DND-41 (cell line): ENCODE measurements at regions not wholly inside any gene's neighbourhood (a gene's known extent, or its start where the extent isn't known, plus 50 kb on each side); places are given as distances from the start of the nearest gene placed in this dataset.

Source experiments
- ATAC-seq: fragments of 200-7000 bp; cut with Tn5 transposase; 3 replicates; pipeline ENCODE4 v1.9.1; 2021; ENCODE audit warnings: low read depth; ENCODE audit not compliant: insufficient read depth
- DNase-seq: peaks from one replicate; pipeline ENCODE4 v3.0.0-alpha.2; 2020
- H2AFZ ChIP-seq: 2 replicates; pipeline ENCODE4 v1.6.0; 2012; ENCODE audit warnings: low read depth, low read length
- H3K27ac ChIP-seq: 2 replicates; pipeline ENCODE4 v1.5.1; 2012; ENCODE audit warnings: low read length, inconsistent platforms
- H3K27me3 ChIP-seq: fragments of 200-600 bp; sonication (generic); 2 replicates; pipeline ENCODE4 v1.6.0; 2012; ENCODE audit warnings: low read length, mild to moderate bottlenecking, inconsistent platforms; ENCODE audit not compliant: insufficient read depth, poor library complexity
- H3K36me3 ChIP-seq: 2 replicates; pipeline ENCODE4 v1.5.1; 2012; ENCODE audit warnings: low read length, inconsistent platforms; ENCODE audit not compliant: insufficient read depth
- H3K4me1 ChIP-seq: 2 replicates; pipeline ENCODE4 v1.5.1; 2012; ENCODE audit warnings: mild to moderate bottlenecking, low read length; ENCODE audit not compliant: insufficient read depth
- H3K4me2 ChIP-seq: 2 replicates; pipeline ENCODE4 v1.6.0; 2012; ENCODE audit warnings: mild to moderate bottlenecking, moderate library complexity, low read length, inconsistent platforms; ENCODE audit not compliant: insufficient read depth
- H3K4me3 ChIP-seq, 2 experiments: fragments of 200-600 bp in 1 of 2; shearing (Covaris generic) in 1 of 2; 2 replicates each; pipeline ENCODE4 v1.5.1; 2012 to 2016; ENCODE audit warnings: inconsistent platforms in 2 of 2, low read length in 2 of 2, mild to moderate bottlenecking in 2 of 2, low read depth in 1 of 2, moderate library complexity in 1 of 2
- H3K79me2 ChIP-seq: 2 replicates; pipeline ENCODE4 v1.6.0; 2012; ENCODE audit warnings: low read length, inconsistent platforms; ENCODE audit not compliant: insufficient read depth
- H3K9ac ChIP-seq: 2 replicates; pipeline ENCODE4 v1.6.0; 2012; ENCODE audit warnings: low read depth, mild to moderate bottlenecking, inconsistent platforms, low read length, moderate library complexity
- H3K9me3 ChIP-seq: 2 replicates; pipeline ENCODE4 v1.5.1; 2012; ENCODE audit warnings: low read length, moderate library complexity, mild to moderate bottlenecking, inconsistent platforms; ENCODE audit not compliant: insufficient read depth, severe bottlenecking
- H4K20me1 ChIP-seq: 2 replicates; pipeline ENCODE4 v1.6.0; 2012; ENCODE audit warnings: low read length; ENCODE audit not compliant: insufficient read depth
- EZH2 ChIP-seq: IDR thresholded peaks from 3 replicates; pipeline ENCODE4 v1.6.1; 2012; ENCODE audit warnings: borderline replicate concordance, low read depth, mild to moderate bottlenecking, moderate library complexity, low read length, inconsistent platforms; ENCODE audit not compliant: severe bottlenecking
- TF ChIP-seq, protein P1 (sequence below): IDR thresholded peaks from 2 replicates; pipeline ENCODE4 v1.5.1; 2012; ENCODE audit warnings: borderline replicate concordance, low read length, moderate library complexity, mild to moderate bottlenecking; ENCODE audit not compliant: poor library complexity, severe bottlenecking; ENCODE audit errors: extremely low read depth

GRCh38 chr2:144210076-144210475 is 309.8 kb downstream of the ZEB2 start:
- Histone ChIP-seq H4K20me1 (no peaks in the 10 kb centered on the region), H3K27me3 (no peaks in the 10 kb centered on the region), H3K4me2 (no peak overlapping the region), H3K27ac (no peak overlapping the region), H2AFZ (no peak overlapping the region), H3K36me3 (no peaks in the 10 kb centered on the region), H3K9ac (no peak overlapping the region), H3K79me2 (no peaks in the 10 kb centered on the region), H3K4me3 (no peak overlapping the region), H3K9me3 (no peaks in the 10 kb centered on the region), H3K4me1 (no peaks in the 10 kb centered on the region)
- no peak for DNase-seq
- ATAC-seq, result no peak
- TF ChIP-seq, protein P1, sequence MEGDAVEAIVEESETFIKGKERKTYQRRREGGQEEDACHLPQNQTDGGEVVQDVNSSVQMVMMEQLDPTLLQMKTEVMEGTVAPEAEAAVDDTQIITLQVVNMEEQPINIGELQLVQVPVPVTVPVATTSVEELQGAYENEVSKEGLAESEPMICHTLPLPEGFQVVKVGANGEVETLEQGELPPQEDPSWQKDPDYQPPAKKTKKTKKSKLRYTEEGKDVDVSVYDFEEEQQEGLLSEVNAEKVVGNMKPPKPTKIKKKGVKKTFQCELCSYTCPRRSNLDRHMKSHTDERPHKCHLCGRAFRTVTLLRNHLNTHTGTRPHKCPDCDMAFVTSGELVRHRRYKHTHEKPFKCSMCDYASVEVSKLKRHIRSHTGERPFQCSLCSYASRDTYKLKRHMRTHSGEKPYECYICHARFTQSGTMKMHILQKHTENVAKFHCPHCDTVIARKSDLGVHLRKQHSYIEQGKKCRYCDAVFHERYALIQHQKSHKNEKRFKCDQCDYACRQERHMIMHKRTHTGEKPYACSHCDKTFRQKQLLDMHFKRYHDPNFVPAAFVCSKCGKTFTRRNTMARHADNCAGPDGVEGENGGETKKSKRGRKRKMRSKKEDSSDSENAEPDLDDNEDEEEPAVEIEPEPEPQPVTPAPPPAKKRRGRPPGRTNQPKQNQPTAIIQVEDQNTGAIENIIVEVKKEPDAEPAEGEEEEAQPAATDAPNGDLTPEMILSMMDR, result no peak
- TF ChIP-seq EZH2, result no peak

GRCh38 chr2:144208924-144209323 is 311.0 kb downstream of the ZEB2 start:
- Histone ChIP-seq H4K20me1 (no peaks in the 10 kb centered on the region), H3K36me3 (no peaks in the 10 kb centered on the region), H3K27me3 (no peaks in the 10 kb centered on the region), H3K9ac (no peak overlapping the region), H2AFZ (peak overlapping the region; percentile 38; the same call in 1 of the 2 replicates), H3K4me2 (no peak overlapping the region), H3K27ac (no peak overlapping the region), H3K4me1 (no peaks in the 10 kb centered on the region), H3K4me3 (no peak overlapping the region), H3K9me3 (no peaks in the 10 kb centered on the region), H3K79me2 (no peaks in the 10 kb centered on the region)
- ATAC-seq (no peak), DNase-seq (no peak)
- no peak for TF ChIP-seq EZH2
- TF ChIP-seq, protein P1, result no peak

GRCh38 chr2:144206019-144206418 is 313.9 kb downstream of the ZEB2 start:
- Histone ChIP-seq H3K4me1 (no peaks in the 10 kb centered on the region), H3K27ac (no peak overlapping the region), H3K36me3 (no peaks in the 10 kb centered on the region), H3K4me3 (no peak overlapping the region), H3K79me2 (no peaks in the 10 kb centered on the region), H3K9ac (no peak overlapping the region), H3K27me3 (no peaks in the 10 kb centered on the region), H3K9me3 (no peaks in the 10 kb centered on the region), H3K4me2 (no peak overlapping the region), H2AFZ (no peak overlapping the region), H4K20me1 (no peaks in the 10 kb centered on the region)
- TF ChIP-seq EZH2, result no peak
- TF ChIP-seq, protein P1, result no peak
- DNase-seq, result no peak
- ATAC-seq, result no peak

GRCh38 chr2:144201868-144202468 is 318.0 kb downstream of the ZEB2 start:
- Histone ChIP-seq H3K4me2 (no peak overlapping the region), H3K4me3 (no peak overlapping the region), H3K27me3 (no peaks in the 10 kb centered on the region), H3K9me3 (no peaks in the 10 kb centered on the region), H3K36me3 (no peaks in the 10 kb centered on the region), H3K79me2 (no peaks in the 10 kb centered on the region), H3K9ac (no peak overlapping the region), H4K20me1 (no peaks in the 10 kb centered on the region), H3K27ac (no peak overlapping the region), H2AFZ (no peak overlapping the region), H3K4me1 (no peaks in the 10 kb centered on the region)
- DNase-seq (no peak), ATAC-seq (no peak)
- TF ChIP-seq, protein P1, result no peak
- TF ChIP-seq EZH2, result no peak
